RWPE1 (cell line): ENCODE measurements at regions not wholly inside any gene's neighbourhood (a gene's known extent, or its start where the extent isn't known, plus 50 kb on each side); places are given as distances from the start of the nearest gene placed in this dataset.

ENCODE experiments used
- CTCF ChIA-PET: fragments of 350-600 bp; sonication (Branson Sonifier 250); formaldehyde crosslinking; extraction: SDS; loops from one replicate; lab custom pipeline; 2021; lab: Yijun Ruan, JAX
- POLR2A ChIA-PET: fragments of 400-600 bp; formaldehyde crosslinking; extraction: SDS; loops from one replicate; lab custom pipeline; 2020; ENCODE audit warnings: antibody characterized with exemption; ENCODE audit not compliant: low non-redundant PET; lab: Yijun Ruan, JAX
- DNase-seq: peaks from one replicate; pipeline ENCODE4 v3.0.0; 2012; ENCODE audit warnings: low spot score
- H3K27ac ChIP-seq: fragments of 450-650 bp; 2 replicates; pipeline ENCODE4 v1.5.1; 2017
- CTCF ChIP-seq: fragments of 450-650 bp; conservative IDR thresholded peaks from 2 replicates; pipeline ENCODE4 v1.5.1; 2017; ENCODE audit warnings: low read depth, mild to moderate bottlenecking

- CTCF ChIA-PET = interaction anchor here (0.7 kb wide), 1 partner anchor 816 kb away, joined by 3 read pairs; no protein-coding TSS in a partner anchor
- POLR2A ChIA-PET = no interaction called here
Observed at GRCh38 chr5:91851670-91852069, 468.6 kb upstream of the ARRDC3 start.

GRCh38 chr5:91850031-91850430, 466.9 kb upstream of the ARRDC3 start:
- no peak for TF ChIP-seq CTCF
- DNase-seq = no peak
- ChIA-PET CTCF (no interaction called here), POLR2A (no interaction called here)
- no peak overlapping the region for H3K27ac ChIP-seq

More at GRCh38 chr5:91851670-91852069, 468.6 kb upstream of the ARRDC3 start:
- TF ChIP-seq CTCF = no peak
- no peak for DNase-seq
- no peak overlapping the region for H3K27ac ChIP-seq

GRCh38 chr5:91849069-91849468, 466.0 kb upstream of the ARRDC3 start:
- ChIA-PET CTCF (no interaction called here), POLR2A (no interaction called here)
- no peak for DNase-seq
- H3K27ac ChIP-seq = no peak overlapping the region
- no peak for TF ChIP-seq CTCF

DNA sequence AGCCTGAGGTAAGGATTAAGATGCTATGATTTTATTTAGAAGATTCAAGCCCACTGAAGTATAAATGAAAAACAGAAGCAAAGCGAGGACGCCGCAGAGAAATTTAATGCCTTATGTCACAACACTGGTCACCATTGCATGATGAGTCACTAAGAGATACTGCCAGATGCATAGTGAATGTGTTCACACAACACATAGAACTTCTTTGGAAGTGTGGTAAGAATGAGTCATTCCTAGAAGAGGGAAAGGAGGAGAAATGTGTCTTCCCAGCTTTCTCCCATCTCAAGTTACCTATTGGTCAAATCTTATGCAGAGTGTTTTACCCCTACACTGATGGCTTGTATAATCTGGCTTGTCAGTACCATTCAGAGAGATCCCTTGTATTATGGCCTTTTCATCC, 465.3 kb upstream of the ARRDC3 start:
- TF ChIP-seq CTCF = no peak
- ChIA-PET POLR2A (no interaction called here), CTCF (interaction anchor here (0.5 to 0.6 kb wide), 2 partner anchors 97 to 842 kb away, joined by 3 to 4 read pairs; no protein-coding TSS in a partner anchor)
- no peak overlapping the region for H3K27ac ChIP-seq
- peak; percentile 24 for DNase-seq

GRCh38 chr5:91841423-91841822, 458.3 kb upstream of the ARRDC3 start:
- H3K27ac ChIP-seq = no peak overlapping the region
- CTCF ChIA-PET = no interaction called here
- POLR2A ChIA-PET = no interaction called here
- no peak for DNase-seq
- no peak for TF ChIP-seq CTCF

GRCh38 chr5:91840412-91840811, 457.3 kb upstream of the ARRDC3 start:
- ChIA-PET POLR2A (no interaction called here), CTCF (no interaction called here)
- H3K27ac ChIP-seq = no peak overlapping the region
- DNase-seq = no peak
- TF ChIP-seq CTCF = no peak
